Right ventricle myocardium superior (tissue), 1 donor: ENCODE measurements at regions not wholly inside any gene's neighbourhood (a gene's known extent, or its start where the extent isn't known, plus 50 kb on each side); places are given as distances from the start of the nearest gene placed in this dataset.

Source experiments
- ATAC-seq: fragments of 200-7000 bp; cut with Tn5 transposase; one replicate; pipeline ENCODE4 v1.9.1; 2020; ENCODE audit warnings: mild to moderate bottlenecking; ENCODE audit not compliant: poor library complexity
- DNase-seq: peaks from one replicate; pipeline ENCODE4 v3.0.0-alpha.2; 2020
- intact Hi-C: fragments of 100-400 bp; cut with DNase I; formaldehyde crosslinking; loops from one replicate; pipeline ENCODE4 v1.11.2; 2022
- donor health status: DM: no; HTN: yes; CAD: no; lungs with severe emphysema.

DNA sequence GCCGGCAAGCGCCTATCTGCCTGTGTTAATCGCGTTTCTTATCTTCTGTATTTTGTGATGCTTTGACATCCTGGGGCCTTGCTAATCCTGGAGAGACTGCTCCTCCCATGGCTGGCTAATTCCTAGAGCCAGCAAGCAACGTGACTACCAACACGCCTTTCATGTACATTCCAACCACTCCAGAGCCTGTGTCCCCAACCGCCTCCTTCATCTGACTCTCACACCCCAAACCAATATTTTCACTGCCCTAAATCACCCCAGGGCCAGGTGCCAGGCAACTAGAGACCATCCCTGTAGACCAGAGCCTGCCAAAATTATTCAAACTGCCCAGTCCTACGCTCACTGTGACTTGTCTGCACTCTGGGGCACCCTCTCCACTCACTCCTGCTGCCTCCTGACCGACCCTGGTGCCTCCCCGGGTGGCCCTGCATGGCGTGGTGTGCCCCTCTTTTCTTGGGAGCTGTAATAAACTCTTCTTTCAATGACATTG lies 50.5 kb upstream of the COL5A1 start:
- ATAC-seq: no peak
- DNase-seq: no peak

GRCh38 chr9:134591573-134591981 lies 50.0 kb upstream of the COL5A1 start:
- DNase-seq (peak; percentile 36), ATAC-seq (peak; percentile 12)
- intact Hi-C loops: no loop called here

More for the DNA sequence above, 50.5 kb upstream of the COL5A1 start:
- intact Hi-C loops: no loop called here
